ENCODE measurements at regions not wholly inside any gene's neighbourhood (a gene's known extent, or its start where the extent isn't known, plus 50 kb on each side); places are given as distances from the start of the nearest gene placed in this dataset.

DNA sequence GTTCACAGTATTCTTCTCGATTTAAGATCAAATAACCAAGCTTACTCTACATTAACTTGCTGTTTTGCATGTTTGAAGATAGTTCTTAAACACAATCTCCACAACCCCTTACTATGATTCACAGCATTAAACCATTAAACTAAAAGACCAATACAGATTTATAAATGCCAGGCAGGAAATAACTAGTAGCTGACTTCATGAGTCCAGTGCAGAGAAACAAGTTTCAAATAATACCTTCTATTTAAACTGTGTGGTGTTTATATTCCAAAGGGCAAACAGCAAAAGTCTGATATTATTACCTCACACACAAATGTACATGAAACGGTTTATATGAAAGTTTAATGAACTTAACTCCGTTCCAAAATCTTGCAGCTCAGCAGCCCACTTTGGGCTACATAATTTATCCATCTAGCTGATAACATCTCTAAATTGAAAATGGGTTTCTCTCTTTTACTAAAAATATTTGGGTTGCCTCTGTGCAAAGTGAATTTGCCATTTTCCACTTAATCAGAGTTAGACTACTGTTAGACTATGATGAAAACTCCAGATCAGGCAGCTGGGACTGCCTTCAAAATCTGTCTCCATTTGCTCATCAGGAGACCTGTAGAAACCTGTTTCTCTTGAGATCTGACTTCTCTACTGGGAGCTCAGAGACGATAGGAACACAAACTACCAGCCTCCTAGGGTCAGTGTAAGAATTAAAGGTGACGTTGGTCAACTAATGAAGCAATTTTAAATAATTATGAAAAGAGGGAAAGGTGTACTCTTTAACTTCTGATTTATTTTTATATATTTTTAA lies 287.3 kb downstream of the FZD1 start:
- TF ChIP-seq, protein P1, sequence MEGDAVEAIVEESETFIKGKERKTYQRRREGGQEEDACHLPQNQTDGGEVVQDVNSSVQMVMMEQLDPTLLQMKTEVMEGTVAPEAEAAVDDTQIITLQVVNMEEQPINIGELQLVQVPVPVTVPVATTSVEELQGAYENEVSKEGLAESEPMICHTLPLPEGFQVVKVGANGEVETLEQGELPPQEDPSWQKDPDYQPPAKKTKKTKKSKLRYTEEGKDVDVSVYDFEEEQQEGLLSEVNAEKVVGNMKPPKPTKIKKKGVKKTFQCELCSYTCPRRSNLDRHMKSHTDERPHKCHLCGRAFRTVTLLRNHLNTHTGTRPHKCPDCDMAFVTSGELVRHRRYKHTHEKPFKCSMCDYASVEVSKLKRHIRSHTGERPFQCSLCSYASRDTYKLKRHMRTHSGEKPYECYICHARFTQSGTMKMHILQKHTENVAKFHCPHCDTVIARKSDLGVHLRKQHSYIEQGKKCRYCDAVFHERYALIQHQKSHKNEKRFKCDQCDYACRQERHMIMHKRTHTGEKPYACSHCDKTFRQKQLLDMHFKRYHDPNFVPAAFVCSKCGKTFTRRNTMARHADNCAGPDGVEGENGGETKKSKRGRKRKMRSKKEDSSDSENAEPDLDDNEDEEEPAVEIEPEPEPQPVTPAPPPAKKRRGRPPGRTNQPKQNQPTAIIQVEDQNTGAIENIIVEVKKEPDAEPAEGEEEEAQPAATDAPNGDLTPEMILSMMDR (IDR thresholded peaks at IDR 0.05; ENCODE audit: insufficient read depth, low read length, poor library complexity, severe bottlenecking), result no peak
- TF ChIP-seq EZH2phosphoT487 (conservative IDR thresholded peaks at IDR 0.05; ENCODE audit: low read length), result no peak

Measured in SU-DHL-6 (cell line).